Neural cell (in vitro differentiated cells): ENCODE measurements at regions not wholly inside any gene's neighbourhood (a gene's known extent, or its start where the extent isn't known, plus 50 kb on each side); places are given as distances from the start of the nearest gene placed in this dataset.

ENCODE experiments used
- H2AFZ ChIP-seq: fragments of 200-600, 300-800 bp; sonication (generic), shearing (Covaris generic); 2 replicates; pipeline ENCODE4 v1.6.0; 2014; ENCODE audit warnings: low read depth, mild to moderate bottlenecking, antibody characterized with exemption, low read length, moderate library complexity
- H3F3A ChIP-seq: fragments of 200-600 bp; shearing (Covaris generic); 2 replicates; pipeline ENCODE4 v1.6.1; 2016; ENCODE audit warnings: mild to moderate bottlenecking, moderate library complexity, mixed read lengths, antibody characterized with exemption, low read length; ENCODE audit not compliant: insufficient read depth, poor library complexity, severe bottlenecking
- H3K27ac ChIP-seq: fragments of 200-600, 300-800 bp; sonication (generic), shearing (Covaris generic); 2 replicates; pipeline ENCODE4 v1.5.1; 2014; ENCODE audit warnings: mild to moderate bottlenecking, low read length, moderate library complexity
- H3K27me3 ChIP-seq: fragments of 300-800, 200-600 bp; sonication (generic), shearing (Covaris generic); 2 replicates; pipeline ENCODE4 v1.6.0; 2014; ENCODE audit warnings: mild to moderate bottlenecking, low read depth, low read length, moderate library complexity; ENCODE audit not compliant: insufficient read depth
- H3K36me3 ChIP-seq: fragments of 300-800, 200-600 bp; sonication (generic), shearing (Covaris generic); 2 replicates; pipeline ENCODE4 v1.5.1; 2014; ENCODE audit warnings: mild to moderate bottlenecking, antibody characterized with exemption, low read length, moderate library complexity; ENCODE audit not compliant: insufficient read depth
- H3K4me2 ChIP-seq: fragments of 300-800, 200-600 bp; sonication (generic), shearing (Covaris generic); 2 replicates; pipeline ENCODE4 v1.6.0; 2014; ENCODE audit warnings: mild to moderate bottlenecking, low read length
- H3K4me3 ChIP-seq: fragments of 300-800, 200-600 bp; sonication (generic), shearing (Covaris generic); 2 replicates; pipeline ENCODE4 v1.5.1; 2014; ENCODE audit warnings: mild to moderate bottlenecking, low read length, moderate library complexity
- H3K79me2 ChIP-seq: fragments of 200-600 bp; shearing (Covaris generic); replicated peaks from 2 replicates; pipeline ENCODE4 v1.6.0; 2014; ENCODE audit warnings: mild to moderate bottlenecking, low read length, moderate library complexity; ENCODE audit not compliant: insufficient read depth
- H3K9ac ChIP-seq: fragments of 300-800, 200-600 bp; sonication (generic), shearing (Covaris generic); 2 replicates; pipeline ENCODE4 v1.6.1; 2016; ENCODE audit warnings: mild to moderate bottlenecking, low read length, mixed read lengths
- H3K9me2 ChIP-seq: fragments of 200-600 bp; shearing (Covaris generic); 2 replicates; pipeline ENCODE4 v1.6.1; 2016; ENCODE audit warnings: mild to moderate bottlenecking, low read length, mixed read lengths; ENCODE audit not compliant: insufficient read depth
- H3K9me3 ChIP-seq: fragments of 200-600, 300-800 bp; sonication (generic), shearing (Covaris generic); 2 replicates; pipeline ENCODE4 v1.6.1; 2016; ENCODE audit warnings: mild to moderate bottlenecking, mixed run types, low read length, moderate library complexity, mixed read lengths
- H4K20me1 ChIP-seq: fragments of 200-600 bp; shearing (Covaris generic); 2 replicates; pipeline ENCODE4 v1.6.1; 2016; ENCODE audit warnings: mild to moderate bottlenecking, mixed run types; ENCODE audit not compliant: insufficient read depth
- CTCF ChIP-seq: fragments of 450-650 bp; IDR thresholded peaks from 2 replicates; pipeline ENCODE4 v1.5.1; 2014; ENCODE audit warnings: antibody characterized with exemption, mild to moderate bottlenecking, moderate library complexity; ENCODE audit not compliant: poor library complexity, severe bottlenecking
- EP300 ChIP-seq: fragments of 450-650 bp; conservative IDR thresholded peaks from 2 replicates; pipeline ENCODE4 v1.6.1; 2014; ENCODE audit warnings: antibody characterized with exemption, mild to moderate bottlenecking, moderate library complexity; ENCODE audit not compliant: poor library complexity, severe bottlenecking
- EZH2 ChIP-seq: fragments of 200-600, 300-800 bp; shearing (Covaris generic), sonication (generic); IDR thresholded peaks from 2 replicates; pipeline ENCODE4 v1.6.1; 2014; ENCODE audit warnings: antibody characterized with exemption, low read length, borderline replicate concordance, mild to moderate bottlenecking; ENCODE audit not compliant: insufficient read depth, poor library complexity, severe bottlenecking
- MXI1 ChIP-seq: fragments of 450-650 bp; conservative IDR thresholded peaks from 2 replicates; pipeline ENCODE4 v1.6.1; 2014; ENCODE audit warnings: antibody characterized with exemption, mild to moderate bottlenecking; ENCODE audit not compliant: poor library complexity, severe bottlenecking
- POLR2AphosphoS5 ChIP-seq: IDR thresholded peaks from 2 replicates; pipeline ENCODE4 v1.6.1; 2012
- RAD21 ChIP-seq: fragments of 450-650 bp; conservative IDR thresholded peaks from 2 replicates; pipeline ENCODE4 v1.6.1; 2014; ENCODE audit warnings: antibody characterized with exemption, mild to moderate bottlenecking, moderate library complexity
- REST ChIP-seq: IDR thresholded peaks from 2 replicates; pipeline ENCODE4 v1.6.1; 2012; ENCODE audit warnings: borderline replicate concordance
- SMC3 ChIP-seq: fragments of 450-650 bp; conservative IDR thresholded peaks from 2 replicates; pipeline ENCODE4 v1.6.1; 2014; ENCODE audit warnings: antibody characterized with exemption, mild to moderate bottlenecking, moderate library complexity; ENCODE audit not compliant: poor library complexity
- TAF1 ChIP-seq: IDR thresholded peaks from 2 replicates; pipeline ENCODE4 v1.6.1; 2012; ENCODE audit warnings: low read depth

GRCh38 chr11:80849253-80849652, 1408.4 kb upstream of the TENM4 start:
- TF ChIP-seq REST (no peak), MXI1 (no peak), SMC3 (no peak), CTCF (no peak), RAD21 (no peak), EZH2 (no peak), TAF1 (no peak), POLR2AphosphoS5 (no peak), EP300 (no peak)
- H3K36me3 ChIP-seq = no peaks in the 10 kb centered on the region
- no peaks in the 10 kb centered on the region for H3K9me2 ChIP-seq
- no peaks in the 10 kb centered on the region for H4K20me1 ChIP-seq
- no peaks in the 10 kb centered on the region for H3K27me3 ChIP-seq
- H3K79me2 ChIP-seq = no peaks in the 10 kb centered on the region
- no peak overlapping the region for H2AFZ ChIP-seq
- no peaks in the 10 kb centered on the region for H3K9me3 ChIP-seq
- no peak overlapping the region for H3K9ac ChIP-seq
- H3K4me2 ChIP-seq = no peak overlapping the region
- H3K4me3 ChIP-seq = no peak overlapping the region
- no peaks in the 10 kb centered on the region for H3F3A ChIP-seq
- no peak overlapping the region for H3K27ac ChIP-seq

- H3K27ac ChIP-seq = no peak overlapping the region
Measured at GRCh38 chr11:80846979-80847378, 1406.1 kb upstream of the TENM4 start.

More at GRCh38 chr11:80846979-80847378, 1406.1 kb upstream of the TENM4 start:
- no peak for TF ChIP-seq EP300
- no peak for TF ChIP-seq TAF1
- TF ChIP-seq REST = no peak
- TF ChIP-seq POLR2AphosphoS5 = no peak
- no peak for TF ChIP-seq SMC3
- no peak for TF ChIP-seq MXI1
- no peak for TF ChIP-seq CTCF
- Histone ChIP-seq H2AFZ (no peak overlapping the region), H3K9me2 (no peaks in the 10 kb centered on the region), H3K79me2 (no peaks in the 10 kb centered on the region), H3K9ac (no peak overlapping the region), H3F3A (no peaks in the 10 kb centered on the region), H3K4me2 (no peak overlapping the region), H4K20me1 (no peaks in the 10 kb centered on the region), H3K36me3 (no peaks in the 10 kb centered on the region), H3K27me3 (no peaks in the 10 kb centered on the region), H3K4me3 (no peak overlapping the region), H3K9me3 (no peaks in the 10 kb centered on the region)
